D721Med (cell line): ENCODE measurements at regions not wholly inside any gene's neighbourhood (a gene's known extent, or its start where the extent isn't known, plus 50 kb on each side); places are given as distances from the start of the nearest gene placed in this dataset.

ENCODE experiments used
- DNase-seq: peaks from one replicate; pipeline ENCODE4 v3.0.0; 2011; ENCODE audit warnings: low spot score; ENCODE audit not compliant: insufficient read length
- FAIRE-seq: peaks from 2 replicates; lab custom pipeline; 2011; peaks lifted over from hg19 to GRCh38; lab: Jason Lieb, UNC
- CTCF ChIP-seq: IDR thresholded peaks from 2 replicates; pipeline ENCODE4 v1.5.1; 2012; ENCODE audit warnings: mild to moderate bottlenecking, control low read depth; ENCODE audit not compliant: insufficient read depth; ENCODE audit errors: missing control alignments

DNA sequence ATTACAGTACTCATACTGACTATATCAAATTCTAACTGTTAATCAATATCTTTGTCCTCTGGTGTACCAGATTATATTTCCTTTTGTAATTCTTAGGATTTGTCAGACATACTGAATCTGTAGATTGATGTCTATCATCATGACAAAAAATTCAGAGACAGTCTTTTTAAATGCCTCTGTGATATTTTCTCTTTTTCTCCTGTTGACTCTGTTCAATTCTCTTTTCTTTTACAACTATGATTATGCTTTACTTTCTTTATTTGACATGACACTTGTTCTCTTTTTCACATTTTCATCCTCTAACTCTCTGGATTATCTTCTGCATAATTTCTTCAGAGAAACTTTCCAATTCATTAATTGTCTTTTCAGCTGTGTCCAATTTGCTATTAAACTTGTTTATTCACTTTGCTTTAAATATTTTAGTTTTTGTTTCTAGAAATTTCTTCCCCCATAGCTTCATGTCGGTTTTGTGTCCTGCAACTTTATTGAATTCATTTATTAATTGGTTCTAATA lies 153.6 kb downstream of the PFKFB3 start:
- no peak for TF ChIP-seq CTCF
- FAIRE-seq: no peak
- DNase-seq: no peak

- DNase-seq (no peak), FAIRE-seq (no peak)
- no peak for TF ChIP-seq CTCF
Measured at GRCh38 chr10:6361869-6362268, 159.1 kb downstream of the PFKFB3 start.

- no peak for DNase-seq
- no peak for TF ChIP-seq CTCF
- no peak for FAIRE-seq
Measured at GRCh38 chr10:6362879-6363278, 160.1 kb downstream of the PFKFB3 start.

- FAIRE-seq (no peak), DNase-seq (no peak)
- no peak for TF ChIP-seq CTCF
Measured at GRCh38 chr10:6363511-6363910, 160.8 kb downstream of the PFKFB3 start.

GRCh38 chr10:6364283-6364682 lies 161.6 kb downstream of the PFKFB3 start:
- FAIRE-seq (no peak), DNase-seq (no peak)
- no peak for TF ChIP-seq CTCF

DNA sequence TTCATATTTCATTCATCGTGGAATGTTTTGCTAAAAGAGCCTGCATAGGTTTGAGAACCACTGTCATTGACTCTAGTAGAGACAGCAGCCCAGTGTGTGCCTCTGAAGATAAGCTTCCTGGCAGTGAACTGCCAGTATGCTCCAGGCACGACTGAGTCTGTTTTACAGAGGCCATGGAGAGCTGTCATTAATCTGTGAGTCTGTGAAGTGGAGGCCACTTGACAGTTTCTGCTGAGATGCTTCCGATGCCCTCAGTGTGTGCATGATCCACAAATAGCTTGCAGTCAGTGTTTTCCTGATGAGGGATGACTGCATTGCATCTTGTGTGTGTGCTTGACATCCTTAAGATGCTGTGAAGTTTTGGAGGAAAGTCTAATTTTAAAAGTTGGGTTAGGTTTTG lies 162.2 kb downstream of the PFKFB3 start:
- FAIRE-seq (no peak), DNase-seq (no peak)
- no peak for TF ChIP-seq CTCF

DNA sequence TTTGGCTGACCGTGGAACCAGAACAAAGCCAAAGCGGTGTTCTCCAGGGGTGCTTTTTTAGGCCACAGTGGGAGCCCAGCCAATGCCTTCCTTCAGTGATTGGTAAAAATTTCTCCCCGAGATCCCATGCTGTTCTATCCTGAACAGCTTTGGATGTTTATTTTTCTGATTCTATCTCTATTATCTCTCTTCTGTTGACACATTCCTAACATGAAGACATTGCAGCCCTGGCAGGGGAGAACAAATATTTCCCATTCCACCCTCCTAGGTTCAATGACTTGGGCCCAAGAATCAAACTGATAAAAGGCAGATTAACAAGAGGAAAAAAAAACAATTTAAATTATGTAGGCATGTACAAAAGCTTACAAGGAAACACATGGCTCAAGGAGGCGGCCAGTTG lies 162.7 kb downstream of the PFKFB3 start:
- DNase-seq (no peak), FAIRE-seq (no peak)
- no peak for TF ChIP-seq CTCF
